A172 (cell line): ENCODE measurements at regions not wholly inside any gene's neighbourhood (a gene's known extent, or its start where the extent isn't known, plus 50 kb on each side); places are given as distances from the start of the nearest gene placed in this dataset.
A peak's percentile ranks its signal among the peaks of the same experiment; 100 is the strongest.

ENCODE experiments used
- DNase-seq: peaks from one replicate; pipeline ENCODE4 v3.0.0-alpha.2; 2015; ENCODE audit warnings: low spot score

DNA sequence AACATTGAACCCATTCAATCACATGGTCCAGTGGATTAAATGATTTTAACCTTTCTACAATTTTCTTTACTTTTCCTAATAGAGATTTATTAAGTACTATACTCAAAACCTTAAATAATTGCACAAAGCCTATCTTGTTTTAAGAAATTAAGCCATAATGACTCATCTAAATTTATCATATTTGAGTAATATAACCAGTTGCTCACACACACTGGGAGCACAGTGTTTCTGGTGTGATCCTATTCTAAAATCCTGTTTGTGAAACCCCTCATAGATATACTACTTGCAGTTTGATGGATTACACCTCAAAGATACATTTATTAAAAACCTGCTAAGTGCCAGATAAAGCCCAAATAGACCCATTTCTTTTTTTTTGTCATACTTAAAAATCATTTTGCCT lies 668.3 kb upstream of the CDH18 start:
- DNase-seq, result no peak

DNA sequence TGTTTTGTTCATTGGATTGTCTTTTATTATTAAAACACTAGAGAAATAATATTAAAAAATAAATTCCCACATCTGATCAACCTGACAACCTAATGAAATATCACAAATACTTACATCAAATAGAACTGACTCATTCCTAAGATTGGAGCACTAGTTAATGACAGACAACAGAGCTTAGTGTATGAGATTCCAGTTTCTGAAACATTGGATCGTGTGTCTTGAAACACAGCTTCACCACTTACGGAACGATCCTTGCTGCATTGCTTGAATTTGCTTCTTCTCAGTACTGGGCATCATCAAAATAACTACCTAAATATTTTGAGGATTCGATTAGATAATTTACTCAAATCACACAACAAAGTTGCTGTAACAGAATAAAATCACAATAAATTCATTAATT lies 667.2 kb upstream of the CDH18 start:
- DNase-seq, result no peak

DNA sequence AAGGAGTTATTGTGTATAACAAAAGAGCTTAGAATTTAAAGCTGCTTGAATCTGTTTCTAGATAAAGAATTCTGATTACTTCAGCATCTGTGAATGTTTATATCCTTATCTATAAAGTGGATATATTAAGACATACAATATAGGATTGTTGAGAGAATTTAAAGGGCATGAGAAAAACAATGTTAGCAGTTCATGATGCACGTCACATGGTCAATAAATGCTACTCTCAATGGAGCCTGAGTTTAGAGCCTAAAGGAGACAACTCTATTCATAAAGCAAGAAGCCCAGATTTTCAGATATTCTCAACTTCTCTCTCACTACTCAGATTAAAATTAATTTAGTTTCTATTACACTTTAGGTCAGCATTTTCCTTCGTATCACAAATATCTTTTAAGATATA lies 666.7 kb upstream of the CDH18 start:
- DNase-seq, result no peak

DNA sequence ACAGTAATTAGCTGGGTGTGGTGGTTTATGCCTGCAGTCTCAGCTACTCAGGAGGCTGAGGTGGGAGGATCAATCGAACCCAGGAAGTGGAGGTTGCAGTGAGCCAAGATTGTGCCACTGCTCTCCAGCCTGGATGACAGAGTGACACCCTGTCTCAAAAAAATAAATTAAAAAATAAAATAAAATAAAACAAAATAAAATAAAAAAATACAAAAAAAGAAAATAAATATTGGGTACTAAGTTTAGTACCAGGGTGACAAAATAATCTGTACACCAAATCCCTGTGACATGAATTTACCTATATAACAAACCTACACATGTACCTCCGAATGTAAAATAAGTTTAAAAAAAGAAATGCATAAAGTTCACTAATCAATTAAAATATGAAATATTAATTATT lies 666.0 kb upstream of the CDH18 start:
- no peak for DNase-seq

DNA sequence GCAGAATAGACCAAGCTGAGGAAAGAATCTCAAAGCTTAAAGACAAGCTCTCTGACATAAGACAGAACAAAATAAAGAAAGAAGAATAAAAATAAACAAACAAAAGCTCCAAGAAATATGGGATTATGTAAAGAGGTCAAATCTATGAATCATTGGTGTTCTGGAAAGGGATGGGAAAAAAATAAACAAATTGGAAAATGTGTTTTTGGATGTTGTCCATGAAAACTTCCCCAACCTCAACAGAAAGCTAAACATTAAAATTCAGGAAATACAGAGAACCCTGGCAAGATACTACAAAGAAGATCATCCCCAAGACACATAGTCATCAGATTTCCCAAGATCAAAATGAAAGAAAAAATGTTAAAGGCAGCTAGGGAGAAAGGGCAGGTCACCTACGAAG lies 662.0 kb upstream of the CDH18 start:
- DNase-seq, result no peak

DNA sequence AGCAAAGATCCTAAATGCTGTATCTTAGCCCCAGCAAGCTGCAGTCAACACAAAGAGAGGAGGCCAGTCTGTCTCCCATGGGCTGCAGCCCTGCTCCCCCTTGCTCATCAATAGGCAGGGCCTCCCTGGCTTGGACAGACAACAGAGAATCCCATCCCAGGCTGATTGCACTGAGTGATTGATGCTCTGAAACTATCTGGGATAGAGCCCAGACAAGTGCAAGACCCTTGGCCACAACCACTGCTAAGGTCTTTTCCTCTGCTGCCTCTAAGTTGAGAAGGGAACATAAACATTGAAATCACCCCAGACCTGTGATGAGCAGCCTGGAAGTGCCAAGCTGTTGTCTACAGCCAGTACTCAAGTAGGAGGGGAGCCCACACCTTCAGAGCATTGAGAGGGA lies 661.0 kb upstream of the CDH18 start:
- DNase-seq, result no peak

DNA sequence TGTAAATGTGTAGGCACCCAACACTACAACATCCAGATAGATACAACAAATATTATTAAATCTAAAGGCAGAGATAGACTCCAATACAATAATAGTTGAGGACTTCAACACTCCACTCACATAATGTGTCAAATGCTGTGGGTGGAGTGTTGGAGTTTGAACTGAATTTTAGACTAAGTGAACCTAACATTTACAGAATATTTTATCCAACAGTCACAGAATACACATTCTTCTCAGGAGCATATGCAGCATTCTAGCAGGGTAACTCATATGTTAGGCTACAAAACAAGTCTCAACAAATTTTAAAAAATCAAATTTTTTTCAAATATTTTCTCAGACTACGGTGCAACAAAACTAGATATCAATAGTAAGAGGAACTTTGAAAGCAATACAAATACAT lies 648.7 kb upstream of the CDH18 start:
- DNase-seq, result no peak

DNA sequence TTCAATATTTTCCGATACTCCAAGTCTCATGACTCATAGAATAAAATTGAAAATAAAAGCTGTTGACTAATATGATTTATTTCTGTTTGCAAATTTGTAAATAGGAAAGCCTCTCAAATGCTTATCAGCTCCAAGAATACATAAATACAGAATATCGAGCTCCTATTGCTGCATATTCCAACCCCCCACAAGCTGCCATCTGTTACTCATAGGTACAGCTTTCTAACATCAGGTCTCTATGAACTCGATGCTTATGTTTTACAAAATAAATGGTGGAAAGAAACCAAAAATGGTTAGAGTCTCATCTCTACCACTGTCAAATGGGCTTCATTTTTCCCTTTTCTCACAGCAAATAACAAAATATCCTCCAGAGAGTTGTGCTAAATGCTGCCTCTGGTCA lies 631.6 kb upstream of the CDH18 start:
- no peak for DNase-seq

DNA sequence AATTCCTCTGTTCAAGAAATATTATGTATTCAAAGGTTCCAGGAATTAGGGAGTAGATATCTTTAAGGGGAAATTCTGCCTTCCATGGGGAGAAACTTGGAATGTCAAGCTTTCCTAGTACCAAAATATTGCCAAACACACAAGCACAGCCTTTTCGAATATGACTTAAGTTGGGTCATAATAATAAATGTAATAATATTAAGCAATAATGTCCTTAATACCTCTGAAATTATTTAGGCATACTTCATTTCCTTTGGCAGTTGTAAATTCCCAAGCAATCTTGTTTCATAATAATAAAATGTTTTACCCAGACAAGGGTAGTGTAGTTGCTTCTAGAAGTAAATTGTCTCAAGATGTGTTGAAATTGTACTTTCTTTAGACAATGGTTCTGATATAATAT lies 630.3 kb upstream of the CDH18 start:
- DNase-seq, result no peak

DNA sequence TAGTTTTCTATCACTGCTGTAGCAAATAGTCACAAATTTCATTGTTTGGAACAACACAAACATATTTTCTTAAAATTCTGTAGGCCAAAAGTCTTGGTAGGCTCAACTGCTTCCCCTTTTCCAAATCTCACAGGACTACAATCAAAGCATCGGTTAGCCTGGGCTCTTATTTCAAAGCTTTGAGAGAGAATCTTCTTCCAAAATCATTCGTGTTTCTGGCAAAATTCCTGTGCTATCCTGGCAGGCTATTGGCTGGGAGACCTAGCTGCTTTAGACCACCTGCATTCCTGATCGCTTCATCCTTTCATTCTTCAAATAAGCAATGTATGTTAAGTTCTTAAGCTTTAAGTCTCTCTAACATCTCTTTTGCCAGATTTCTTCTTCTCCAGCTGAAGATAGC lies 629.8 kb upstream of the CDH18 start:
- DNase-seq, result no peak

DNA sequence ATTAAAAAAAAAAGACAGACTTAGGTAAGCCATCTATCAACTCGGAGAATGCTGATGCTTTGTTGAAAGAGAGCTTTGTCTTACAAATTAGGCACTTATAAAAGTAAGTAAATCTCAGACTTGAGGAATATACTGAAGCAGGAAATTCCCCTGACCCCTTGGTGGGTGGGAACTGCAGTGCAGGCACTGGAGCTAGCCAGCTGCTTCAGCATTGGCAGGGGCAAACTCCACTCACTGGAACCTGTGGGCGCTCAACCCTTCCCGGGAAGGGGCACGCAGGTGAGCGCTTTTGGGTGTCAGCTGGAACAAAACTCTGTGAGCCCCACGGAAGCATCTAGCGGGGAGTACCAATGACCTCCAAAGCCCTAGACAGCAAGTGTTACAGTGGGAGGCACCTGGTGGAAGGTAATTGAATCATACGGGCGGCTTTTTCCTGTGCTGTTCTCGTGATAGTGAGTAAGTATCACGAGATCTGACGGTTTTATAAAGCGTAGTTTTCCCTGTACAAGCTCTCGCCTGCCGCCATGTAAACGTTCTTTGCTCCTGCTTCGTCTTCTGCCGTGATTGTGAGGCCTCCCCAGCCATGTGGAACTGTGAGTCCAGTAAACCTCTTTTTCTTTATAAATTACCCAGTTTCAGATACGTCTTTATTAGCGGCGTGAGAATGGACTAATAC lies 628.0 kb upstream of the CDH18 start:
- peak; percentile 28 for DNase-seq

DNA sequence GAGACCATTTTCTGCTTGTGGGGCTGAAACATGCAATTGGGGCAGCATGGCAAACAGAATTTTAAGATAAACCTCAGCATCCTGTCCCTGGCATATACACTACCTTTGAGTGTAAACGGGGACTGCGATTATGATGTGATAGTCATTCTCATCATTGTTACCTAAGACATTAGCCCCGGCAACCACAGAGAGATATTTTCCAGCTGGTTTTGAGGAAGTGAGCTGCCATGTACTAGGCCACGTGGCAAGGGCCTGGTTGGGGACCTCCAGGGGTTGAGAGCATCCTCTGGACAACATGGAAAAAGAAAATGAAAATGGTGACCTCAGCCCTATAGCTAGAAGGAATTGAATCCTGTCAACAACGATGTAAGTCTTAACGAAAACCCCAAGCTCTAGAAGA lies 623.6 kb upstream of the CDH18 start:
- no peak for DNase-seq

DNA sequence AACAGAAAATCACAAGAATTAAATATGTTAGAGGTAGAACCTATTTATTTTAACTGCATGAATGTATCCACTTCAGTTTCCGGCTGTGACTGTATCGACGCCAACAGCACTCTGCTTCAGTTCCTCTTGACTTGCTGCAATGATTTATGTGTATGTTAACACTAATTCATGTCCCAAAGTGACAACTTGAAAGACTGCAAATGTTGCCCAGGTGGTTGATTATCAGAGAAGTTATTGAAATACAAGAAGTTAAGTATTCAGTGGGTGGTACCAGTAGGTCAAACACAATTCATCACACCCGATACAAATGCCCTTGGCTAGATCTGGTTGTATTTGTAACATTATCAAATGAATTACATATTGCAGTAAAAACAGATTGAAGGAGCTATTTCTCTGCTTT lies 622.7 kb upstream of the CDH18 start:
- DNase-seq, result no peak

DNA sequence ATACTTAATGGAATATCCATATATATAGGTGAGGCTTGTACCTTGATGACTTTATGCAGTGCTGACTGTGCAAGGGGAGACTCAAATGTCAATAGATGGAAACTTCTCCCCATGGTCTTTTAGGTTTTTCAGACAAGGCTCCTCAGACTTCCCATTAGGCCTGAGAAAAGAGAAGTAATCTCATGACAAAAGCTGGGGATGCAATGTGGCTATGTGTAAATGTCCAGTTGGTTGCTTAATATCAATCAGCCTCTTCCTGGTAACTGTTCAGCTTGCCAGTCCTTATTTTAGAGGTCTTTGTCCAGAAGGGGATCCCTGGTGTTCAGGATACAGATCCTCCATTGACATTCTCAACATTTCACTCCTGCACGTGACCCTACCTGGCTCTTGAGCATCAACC lies 621.1 kb upstream of the CDH18 start:
- no peak for DNase-seq

DNA sequence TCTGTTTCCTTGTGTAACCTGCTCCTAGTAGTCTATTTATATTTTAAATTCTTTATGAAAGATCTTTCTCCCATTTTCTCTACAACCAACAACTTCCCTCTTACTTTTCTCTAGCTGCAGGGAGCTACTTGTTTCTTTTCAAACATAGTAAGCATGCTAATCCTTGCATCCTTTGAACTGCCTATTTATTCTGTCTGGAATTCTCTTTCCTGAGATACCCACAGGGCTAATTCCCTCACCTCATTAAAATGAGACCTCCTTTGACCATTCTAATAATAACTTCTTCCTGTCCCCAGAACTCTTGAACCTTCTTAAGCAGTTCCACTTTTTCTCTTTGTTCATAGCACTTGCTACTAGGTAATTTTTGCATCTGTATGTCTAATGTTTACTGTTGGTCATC lies 620.6 kb upstream of the CDH18 start:
- DNase-seq, result no peak

DNA sequence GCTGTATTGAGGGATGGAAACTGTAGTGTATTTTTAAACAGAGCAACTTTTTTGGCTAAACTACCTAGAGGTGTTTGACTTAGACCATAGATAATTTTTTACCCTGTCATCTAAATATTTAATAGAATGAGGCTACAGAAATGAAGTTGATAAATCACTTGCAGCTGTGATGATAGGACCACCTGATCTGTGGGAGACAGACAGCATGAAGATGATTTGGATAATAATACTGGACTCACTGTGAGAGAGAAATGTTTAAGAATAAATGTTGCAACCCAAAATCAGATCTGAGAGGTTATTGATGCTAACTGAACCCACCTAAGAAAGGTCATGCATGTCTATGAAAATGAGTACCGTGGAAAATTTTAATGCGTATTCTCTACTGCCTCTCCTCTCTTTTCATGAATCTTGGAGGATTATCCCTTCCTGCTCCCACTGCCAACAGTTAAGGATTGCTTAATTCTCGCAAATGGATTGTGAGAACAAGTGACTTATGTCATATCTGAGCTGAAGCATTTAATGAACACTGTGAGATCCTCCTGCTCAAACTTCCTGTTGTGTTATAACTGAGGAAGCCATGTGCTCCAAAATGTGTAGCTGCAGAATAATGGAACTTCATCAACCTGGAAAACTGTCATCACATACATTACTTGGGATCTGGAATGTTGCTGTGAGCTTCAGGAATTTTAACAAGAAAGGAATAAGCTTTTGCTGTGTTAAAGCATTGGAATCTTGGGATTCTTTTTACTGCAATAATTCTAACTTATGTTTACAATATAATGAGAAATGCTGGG lies 617.9 kb upstream of the CDH18 start:
- DNase-seq, result no peak

DNA sequence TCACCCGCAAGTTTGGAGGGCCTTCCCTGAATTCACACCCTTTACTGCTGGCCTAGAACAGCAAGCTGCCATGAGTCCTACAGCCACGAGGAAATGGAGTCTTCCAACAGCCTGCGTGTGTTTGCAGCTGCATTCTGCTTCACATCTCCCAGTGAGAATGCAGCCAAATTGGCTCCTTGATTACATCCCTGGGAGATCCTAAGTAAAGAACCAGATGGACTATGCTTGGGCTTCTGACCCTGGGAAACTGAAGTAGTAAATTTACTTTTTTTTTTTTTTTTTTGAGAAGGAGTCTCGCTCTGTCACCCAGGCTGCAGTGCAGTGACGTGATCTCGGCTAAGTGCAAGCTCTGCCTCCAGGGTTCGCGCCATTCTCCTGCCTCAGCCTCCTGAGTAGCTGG lies 617.0 kb upstream of the CDH18 start:
- no peak for DNase-seq

DNA sequence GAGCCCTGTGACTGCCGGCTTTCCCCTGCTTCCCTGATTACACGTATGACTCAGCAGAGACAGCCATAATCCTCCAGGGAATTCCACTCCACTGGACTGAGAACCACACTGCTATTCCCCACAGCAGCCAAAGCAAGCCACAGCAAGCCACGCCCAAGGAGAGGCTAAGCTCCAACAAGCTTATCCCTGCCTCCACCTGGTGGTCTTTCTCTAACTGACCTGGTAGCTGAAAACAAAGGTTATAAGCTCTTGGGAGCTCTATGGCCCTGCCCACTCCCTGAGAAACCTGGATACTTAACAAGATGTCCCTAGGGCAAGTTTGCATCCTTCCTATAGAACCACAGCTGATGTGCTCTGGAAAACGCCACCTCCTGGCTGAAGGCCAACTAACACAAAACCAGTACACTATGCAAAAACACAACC lies 613.7 kb upstream of the CDH18 start:
- DNase-seq, result peak; percentile 86

DNA sequence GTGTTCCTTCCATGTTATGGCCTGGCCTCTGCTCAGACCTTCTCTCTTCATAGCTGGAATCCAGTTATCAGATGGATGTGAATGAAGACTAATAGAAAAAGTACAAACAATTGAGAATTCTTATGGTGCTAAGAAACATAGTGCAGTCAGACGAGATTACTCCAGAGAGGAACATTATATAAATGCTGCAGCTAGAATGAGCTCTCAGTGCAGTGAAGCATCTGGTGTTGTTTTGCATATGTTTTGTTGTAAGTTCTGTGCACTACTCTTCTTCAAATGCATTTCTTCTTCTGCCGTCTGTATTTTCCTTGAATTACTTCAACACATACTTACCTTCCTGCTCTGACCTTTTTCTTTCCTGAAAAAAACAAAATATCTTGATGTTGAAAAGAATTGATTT lies 602.4 kb upstream of the CDH18 start:
- no peak for DNase-seq

DNA sequence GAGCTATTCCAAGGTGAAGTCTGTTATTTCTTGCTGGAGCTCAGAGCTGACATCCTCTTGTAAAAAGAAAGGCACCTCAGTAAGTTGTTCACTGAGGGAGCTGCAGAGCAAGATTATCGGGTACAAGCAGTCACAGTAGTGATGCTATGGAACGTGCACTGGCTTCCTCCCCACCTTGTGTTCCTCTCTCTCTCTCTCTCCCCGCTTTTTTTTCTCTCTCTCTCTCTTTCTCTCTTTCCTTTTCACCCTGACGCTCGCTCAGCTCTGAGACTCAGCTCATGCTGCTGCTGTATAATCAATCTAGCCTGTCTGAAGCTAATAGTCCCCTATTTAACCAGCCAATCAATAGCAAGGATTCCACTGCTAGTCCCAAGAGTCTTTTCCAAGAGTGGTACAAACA lies 587.6 kb upstream of the CDH18 start:
- DNase-seq, result peak; percentile 16

DNA sequence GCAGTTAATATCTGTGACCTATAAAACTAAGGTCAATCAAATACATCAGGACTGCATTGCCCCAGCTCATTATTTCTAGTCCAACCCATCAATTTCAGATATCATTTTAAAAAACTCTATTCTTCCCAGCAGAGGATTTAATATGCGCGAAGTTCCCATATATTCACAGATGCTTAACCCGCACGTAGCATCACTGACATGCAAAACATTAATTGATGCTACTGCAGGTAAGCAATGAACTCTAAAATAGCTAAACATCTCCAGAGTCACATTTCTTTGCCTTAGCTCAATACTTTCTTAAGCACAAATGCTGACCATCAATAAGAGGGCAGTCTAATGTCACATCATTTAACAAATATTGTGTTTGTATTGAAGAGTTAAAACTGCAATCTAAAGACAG lies 586.6 kb upstream of the CDH18 start:
- DNase-seq, result no peak

DNA sequence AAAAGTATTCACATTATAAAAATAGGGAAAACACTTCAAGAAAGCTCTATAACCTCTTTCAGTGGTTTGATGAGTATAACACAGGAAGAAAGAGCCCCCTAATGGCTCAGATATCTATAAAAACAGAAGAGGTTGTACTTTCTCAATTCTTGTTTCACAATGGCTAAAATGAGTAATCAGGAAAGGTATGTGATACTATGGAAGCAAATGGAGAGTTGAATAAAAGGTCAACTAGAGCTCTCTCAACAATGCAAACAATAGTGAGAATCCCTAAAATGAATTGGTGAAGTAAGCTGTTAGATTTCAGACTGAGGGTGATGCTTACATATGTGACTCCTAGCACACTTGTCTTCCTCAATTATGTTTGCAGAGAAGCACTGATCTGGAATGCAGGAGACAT lies 584.6 kb upstream of the CDH18 start:
- peak; percentile 67 for DNase-seq

DNA sequence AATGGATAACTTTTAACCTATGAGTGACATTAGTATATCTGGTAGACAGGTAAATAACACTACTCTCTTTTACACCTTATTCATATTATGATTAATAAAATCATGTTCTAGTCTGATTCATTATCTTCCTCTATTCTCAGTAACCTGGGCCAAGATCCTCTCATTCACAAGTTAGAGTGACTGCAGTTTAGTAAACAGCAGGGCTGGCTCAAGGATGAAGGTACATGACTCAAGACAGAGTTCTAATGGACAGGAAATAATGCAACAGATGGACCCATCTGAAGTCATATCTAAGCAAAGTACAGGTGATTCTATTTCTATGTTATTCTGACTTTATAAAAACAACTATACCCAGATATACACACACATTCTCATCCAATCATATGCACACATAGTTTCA lies 582.5 kb upstream of the CDH18 start:
- no peak for DNase-seq

DNA sequence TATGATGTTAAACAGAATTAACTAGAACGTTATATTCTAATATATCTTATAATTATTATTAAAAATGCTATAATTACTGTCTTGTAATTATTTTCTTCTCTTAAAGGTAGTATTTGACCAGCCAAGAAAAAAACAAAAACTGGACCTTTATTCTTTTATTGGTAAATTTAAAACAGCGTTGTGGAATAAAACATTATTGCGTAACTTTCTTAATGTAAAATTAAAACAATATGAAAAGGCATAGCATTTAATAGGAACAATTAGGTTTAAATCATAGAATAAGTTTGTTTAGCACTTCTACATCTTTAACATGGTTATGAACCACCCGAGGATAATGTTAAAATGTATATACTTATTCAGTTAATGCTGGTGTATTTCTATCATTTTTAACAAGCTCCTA lies 574.5 kb upstream of the CDH18 start:
- no peak for DNase-seq
